ENCODE measurements at regions not wholly inside any gene's neighbourhood (a gene's known extent, or its start where the extent isn't known, plus 50 kb on each side); places are given as distances from the start of the nearest gene placed in this dataset.

GRCh38 chr16:54796211-54796610 lies 134.5 kb upstream of the IRX5 start:
- intact Hi-C loops (cut with micrococcal nuclease) = no loop called here
- Mint-ChIP-seq H3K4me1 (ENCODE audit: low read depth) (no peaks in the 10 kb centered on the region), H3K27me3 (peaks cover 3% of the 10 kb centered on the region), H3K4me3 (no peak overlapping the region), H3K36me3 (ENCODE audit: low read depth) (no peaks in the 10 kb centered on the region), H3K9me3 (peaks cover 6% of the 10 kb centered on the region), H3K27ac (no peak overlapping the region)
- DNase-seq = no peak
- TF ChIP-seq CTCF (IDR thresholded peaks at IDR 0.05) = no peak
- CTCF ChIA-PET = no interaction called here
- POLR2A ChIA-PET = no interaction called here
- no peak for ATAC-seq

- no peaks in the 10 kb centered on the region for H3K9me3 Mint-ChIP-seq
- ChIA-PET CTCF (no interaction called here), POLR2A (no interaction called here)
- no peaks in the 10 kb centered on the region for H3K36me3 Mint-ChIP-seq (ENCODE audit: low read depth)
- no peaks in the 10 kb centered on the region for H3K27me3 Mint-ChIP-seq
- H3K4me1 Mint-ChIP-seq (ENCODE audit: low read depth) = no peaks in the 10 kb centered on the region
- DNase-seq = no peak
- no peak for TF ChIP-seq CTCF (IDR thresholded peaks at IDR 0.05)
- H3K27ac Mint-ChIP-seq = no peak overlapping the region
- intact Hi-C loops (cut with micrococcal nuclease) = no loop called here
- ATAC-seq = no peak
- H3K4me3 Mint-ChIP-seq = no peak overlapping the region
Measured at GRCh38 chr16:54792811-54793210, 137.9 kb upstream of the IRX5 start.

- H3K4me3 Mint-ChIP-seq = no peak overlapping the region
- no peaks in the 10 kb centered on the region for H3K4me1 Mint-ChIP-seq (ENCODE audit: low read depth)
- TF ChIP-seq CTCF (IDR thresholded peaks at IDR 0.05) = no peak
- H3K27ac Mint-ChIP-seq = no peak overlapping the region
- H3K36me3 Mint-ChIP-seq (ENCODE audit: low read depth) = no peaks in the 10 kb centered on the region
- no peak for ATAC-seq
- ChIA-PET POLR2A (interaction anchor here (0.6 kb wide), 1 partner anchor 535 kb away, joined by 3 read pairs; no protein-coding TSS in a partner anchor), CTCF (interaction anchor here (1.1 to 1.4 kb wide), 2 partner anchors 19 to 62 kb away, joined by 3 read pairs; no protein-coding TSS in a partner anchor)
- H3K27me3 Mint-ChIP-seq = peaks cover 2% of the 10 kb centered on the region
- no peaks in the 10 kb centered on the region for H3K9me3 Mint-ChIP-seq
- DNase-seq = no peak
- intact Hi-C loops (cut with micrococcal nuclease) = no loop called here
Measured at GRCh38 chr16:54787045-54787444, 143.6 kb upstream of the IRX5 start.

- Mint-ChIP-seq H3K9me3 (no peaks in the 10 kb centered on the region), H3K4me1 (ENCODE audit: low read depth) (no peaks in the 10 kb centered on the region), H3K27ac (no peak overlapping the region), H3K36me3 (ENCODE audit: low read depth) (no peaks in the 10 kb centered on the region), H3K27me3 (peaks cover 2% of the 10 kb centered on the region), H3K4me3 (no peak overlapping the region)
- intact Hi-C loops (cut with micrococcal nuclease) = no loop called here
- ATAC-seq (no peak), DNase-seq (no peak)
- ChIA-PET POLR2A (no interaction called here), CTCF (no interaction called here)
- no peak for TF ChIP-seq CTCF (IDR thresholded peaks at IDR 0.05)
Measured at GRCh38 chr16:54783980-54784379, 146.7 kb upstream of the IRX5 start.

- no peaks in the 10 kb centered on the region for H3K9me3 Mint-ChIP-seq
- H3K27ac Mint-ChIP-seq = no peak overlapping the region
- H3K4me3 Mint-ChIP-seq = no peak overlapping the region
- ChIA-PET CTCF (no interaction called here), POLR2A (no interaction called here)
- H3K27me3 Mint-ChIP-seq = peaks cover 2% of the 10 kb centered on the region
- DNase-seq (no peak), ATAC-seq (no peak)
- no peak for TF ChIP-seq CTCF (IDR thresholded peaks at IDR 0.05)
- intact Hi-C loops (cut with micrococcal nuclease) = no loop called here
- no peaks in the 10 kb centered on the region for H3K36me3 Mint-ChIP-seq (ENCODE audit: low read depth)
- H3K4me1 Mint-ChIP-seq (ENCODE audit: low read depth) = no peaks in the 10 kb centered on the region
Measured at GRCh38 chr16:54783226-54783625, 147.4 kb upstream of the IRX5 start.
